ENCODE measurements at regions not wholly inside any gene's neighbourhood (a gene's known extent, or its start where the extent isn't known, plus 50 kb on each side); places are given as distances from the start of the nearest gene placed in this dataset.

DNA sequence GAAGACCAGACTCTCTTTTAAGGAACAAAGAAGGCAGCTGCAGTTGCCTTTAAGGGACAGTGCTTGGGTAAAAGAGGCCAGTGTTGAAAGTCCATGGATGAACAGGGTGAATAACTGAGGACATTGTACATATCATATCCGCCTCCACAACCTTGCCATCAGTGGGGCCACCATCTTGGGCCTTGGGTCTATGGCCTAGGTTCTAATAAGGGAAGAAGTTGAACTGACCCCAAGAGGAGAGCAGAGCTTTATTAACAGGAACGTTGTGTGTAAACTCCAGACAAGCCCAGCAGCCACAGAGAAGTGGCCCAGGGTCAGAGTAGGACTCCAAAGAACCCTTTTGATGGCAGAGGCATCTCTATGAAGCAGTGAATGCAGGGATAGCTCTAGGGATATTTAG lies 332.8 kb downstream of the CYP26B1 start:
- WGBS (ENCODE audit: low lambda C conversion rate, missing lambda C conversion rate): 79% methylated on average over 2 of the region's 2 CpGs
- H4K20me1 ChIP-seq (ENCODE audit: insufficient read depth, poor library complexity, severe bottlenecking): no peaks in the 10 kb centered on the region

DNA sequence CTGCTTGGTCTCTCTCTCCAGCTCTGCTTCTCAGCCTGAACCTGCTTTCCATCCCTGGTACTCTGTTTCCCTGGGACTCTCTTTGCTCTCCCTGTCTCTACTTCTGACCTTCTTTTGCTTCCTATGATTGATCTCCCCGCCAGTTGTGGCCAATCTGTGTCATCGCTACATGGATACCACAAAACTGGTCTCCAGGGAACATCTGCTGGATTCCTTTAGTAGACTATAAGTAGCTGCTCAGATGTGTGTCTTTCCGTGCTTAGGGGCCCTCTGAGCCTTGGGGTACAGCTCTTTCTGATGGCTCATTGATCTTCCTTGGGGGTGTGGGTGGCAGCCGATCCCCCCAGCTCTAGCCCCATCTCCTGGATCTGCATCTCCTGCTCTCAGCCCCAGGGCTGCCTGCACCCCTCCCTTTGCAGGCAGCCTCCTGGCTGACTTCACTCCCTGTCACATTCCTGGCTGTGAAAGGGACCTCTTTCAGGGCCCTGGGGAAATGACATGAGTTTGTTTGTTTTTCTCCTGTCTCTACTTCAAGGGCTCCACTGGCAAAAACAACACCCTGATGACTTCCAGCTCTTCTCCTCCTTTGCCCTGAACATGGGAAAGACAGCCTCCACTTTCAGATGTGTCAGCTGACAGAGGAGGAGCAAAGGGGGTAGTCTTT lies 333.7 kb downstream of the CYP26B1 start:
- H2AFZ ChIP-seq: no peak overlapping the region
- H3K4me2 ChIP-seq: no peak overlapping the region
- no peaks in the 10 kb centered on the region for H3K79me2 ChIP-seq
- no peaks in the 10 kb centered on the region for H3K9me3 ChIP-seq (ENCODE audit: low read depth)
- H4K20me1 ChIP-seq (ENCODE audit: insufficient read depth, poor library complexity, severe bottlenecking): no peaks in the 10 kb centered on the region
- H3K9me2 ChIP-seq (replicated peaks; ENCODE audit: insufficient read depth): no peaks in the 10 kb centered on the region
- no peak overlapping the region for H3K4me3 ChIP-seq
- no peak overlapping the region for H3K27ac ChIP-seq
- no peak for TF ChIP-seq EZH2phosphoT487 (IDR thresholded peaks at IDR 0.05; ENCODE audit: low read depth, severe bottlenecking, unreplicated experiment)
- TF ChIP-seq, protein P1, sequence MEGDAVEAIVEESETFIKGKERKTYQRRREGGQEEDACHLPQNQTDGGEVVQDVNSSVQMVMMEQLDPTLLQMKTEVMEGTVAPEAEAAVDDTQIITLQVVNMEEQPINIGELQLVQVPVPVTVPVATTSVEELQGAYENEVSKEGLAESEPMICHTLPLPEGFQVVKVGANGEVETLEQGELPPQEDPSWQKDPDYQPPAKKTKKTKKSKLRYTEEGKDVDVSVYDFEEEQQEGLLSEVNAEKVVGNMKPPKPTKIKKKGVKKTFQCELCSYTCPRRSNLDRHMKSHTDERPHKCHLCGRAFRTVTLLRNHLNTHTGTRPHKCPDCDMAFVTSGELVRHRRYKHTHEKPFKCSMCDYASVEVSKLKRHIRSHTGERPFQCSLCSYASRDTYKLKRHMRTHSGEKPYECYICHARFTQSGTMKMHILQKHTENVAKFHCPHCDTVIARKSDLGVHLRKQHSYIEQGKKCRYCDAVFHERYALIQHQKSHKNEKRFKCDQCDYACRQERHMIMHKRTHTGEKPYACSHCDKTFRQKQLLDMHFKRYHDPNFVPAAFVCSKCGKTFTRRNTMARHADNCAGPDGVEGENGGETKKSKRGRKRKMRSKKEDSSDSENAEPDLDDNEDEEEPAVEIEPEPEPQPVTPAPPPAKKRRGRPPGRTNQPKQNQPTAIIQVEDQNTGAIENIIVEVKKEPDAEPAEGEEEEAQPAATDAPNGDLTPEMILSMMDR (IDR thresholded peaks at IDR 0.05; ENCODE audit: poor library complexity): no peak
- no peak for TF ChIP-seq EZH2 (IDR thresholded peaks at IDR 0.05; ENCODE audit: borderline replicate concordance)
- WGBS (ENCODE audit: low lambda C conversion rate, missing lambda C conversion rate): 78% methylated on average over 4 of the region's 4 CpGs
- no peaks in the 10 kb centered on the region for H3K27me3 ChIP-seq
- no peaks in the 10 kb centered on the region for H3K4me1 ChIP-seq (ENCODE audit: insufficient read depth)
- no peaks in the 10 kb centered on the region for H3K36me3 ChIP-seq (replicated peaks; ENCODE audit: insufficient read depth, low read depth)
- no peak for DNase-seq (ENCODE audit: low spot score)

More for the DNA sequence above, 332.8 kb downstream of the CYP26B1 start:
- Histone ChIP-seq H3K9me2 (replicated peaks; ENCODE audit: insufficient read depth) (no peaks in the 10 kb centered on the region), H3K4me1 (ENCODE audit: insufficient read depth) (no peaks in the 10 kb centered on the region), H3K4me2 (no peak overlapping the region), H3K9me3 (ENCODE audit: low read depth) (no peaks in the 10 kb centered on the region), H3K4me3 (no peak overlapping the region), H3K36me3 (replicated peaks; ENCODE audit: insufficient read depth, low read depth) (no peaks in the 10 kb centered on the region), H3K79me2 (no peaks in the 10 kb centered on the region), H3K27ac (no peak overlapping the region), H3K27me3 (no peaks in the 10 kb centered on the region), H2AFZ (no peak overlapping the region)
- DNase-seq (ENCODE audit: low spot score): no peak
- TF ChIP-seq EZH2 (IDR thresholded peaks at IDR 0.05; ENCODE audit: borderline replicate concordance) (no peak), EZH2phosphoT487 (IDR thresholded peaks at IDR 0.05; ENCODE audit: low read depth, severe bottlenecking, unreplicated experiment) (no peak)
- TF ChIP-seq, protein P1 (IDR thresholded peaks at IDR 0.05; ENCODE audit: poor library complexity): no peak

DNA sequence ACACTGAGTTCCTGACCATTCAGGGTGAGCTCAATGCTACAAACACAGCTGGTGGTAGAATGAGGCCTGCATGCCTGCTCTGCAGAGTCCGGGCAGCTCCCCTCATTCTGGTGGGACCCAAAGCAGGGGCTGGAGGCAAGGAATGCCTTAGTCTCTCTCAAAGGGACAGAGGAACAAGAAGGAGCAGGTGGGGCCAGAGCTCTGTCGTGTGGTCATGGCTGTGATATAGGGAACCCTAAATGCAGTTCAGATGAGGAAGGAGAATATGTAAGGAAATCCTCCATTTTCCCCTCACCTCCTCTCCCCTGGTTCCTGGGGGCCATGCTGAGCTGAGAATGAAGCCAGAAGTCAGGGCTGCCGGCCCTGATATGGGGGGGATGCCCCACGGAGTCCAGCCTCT lies 334.3 kb downstream of the CYP26B1 start:
- Histone ChIP-seq H3K9me2 (replicated peaks; ENCODE audit: insufficient read depth) (no peaks in the 10 kb centered on the region), H3K27me3 (no peaks in the 10 kb centered on the region), H2AFZ (no peak overlapping the region), H3K27ac (no peak overlapping the region), H3K79me2 (no peaks in the 10 kb centered on the region), H3K4me1 (ENCODE audit: insufficient read depth) (no peaks in the 10 kb centered on the region), H3K4me3 (no peak overlapping the region), H3K36me3 (replicated peaks; ENCODE audit: insufficient read depth, low read depth) (no peaks in the 10 kb centered on the region), H4K20me1 (ENCODE audit: insufficient read depth, poor library complexity, severe bottlenecking) (no peaks in the 10 kb centered on the region), H3K9me3 (ENCODE audit: low read depth) (no peaks in the 10 kb centered on the region), H3K4me2 (no peak overlapping the region)
- TF ChIP-seq EZH2phosphoT487 (IDR thresholded peaks at IDR 0.05; ENCODE audit: low read depth, severe bottlenecking, unreplicated experiment) (no peak), EZH2 (IDR thresholded peaks at IDR 0.05; ENCODE audit: borderline replicate concordance) (no peak)
- TF ChIP-seq, protein P1 (IDR thresholded peaks at IDR 0.05; ENCODE audit: poor library complexity): no peak
- WGBS (ENCODE audit: low lambda C conversion rate, missing lambda C conversion rate): 82% methylated on average over 4 of the region's 4 CpGs
- no peak for DNase-seq (ENCODE audit: low spot score)

Measured in hepatocyte (in vitro differentiated cells).